HL-60 (cell line): ENCODE measurements at regions not wholly inside any gene's neighbourhood (a gene's known extent, or its start where the extent isn't known, plus 50 kb on each side); places are given as distances from the start of the nearest gene placed in this dataset.

Experiments
- DNase-seq, 2 experiments: peaks; one replicate each; pipeline ENCODE4 v3.0.0-alpha.2; 2010 to 2020; ENCODE audit warnings: low read depth in 1 of 2, low spot score in 1 of 2
- H3K27ac ChIP-seq: fragments of 250-450 bp; sonication (Bioruptor Pico); replicated peaks from 2 replicates; pipeline ENCODE4 v1.5.1; 2020; ENCODE audit warnings: mild to moderate bottlenecking, moderate library complexity
- H3K27me3 ChIP-seq: fragments of 250-450 bp; sonication (Bioruptor Pico); 2 replicates; pipeline ENCODE4 v1.5.1; 2021; ENCODE audit warnings: mild to moderate bottlenecking, moderate library complexity; ENCODE audit not compliant: insufficient read depth, poor library complexity, severe bottlenecking
- H3K4me3 ChIP-seq: replicated peaks from 2 replicates; pipeline ENCODE4 v1.5.1; 2011; ENCODE audit warnings: mild to moderate bottlenecking, control low read depth, low read length; ENCODE audit not compliant: insufficient read depth
- GABPA ChIP-seq: IDR thresholded peaks from 2 replicates; pipeline ENCODE4 v1.6.1; 2012; ENCODE audit warnings: low read depth
- POLR2AphosphoS5 ChIP-seq: IDR thresholded peaks from 2 replicates; pipeline ENCODE4 v1.6.1; 2012; ENCODE audit warnings: low read depth
- SPI1 ChIP-seq: IDR thresholded peaks from 2 replicates; pipeline ENCODE4 v1.6.1; 2012; ENCODE audit warnings: low read depth, mild to moderate bottlenecking, borderline replicate concordance
- TF ChIP-seq, protein P1 (sequence below): IDR thresholded peaks from one replicate; pipeline ENCODE4 v1.5.1; 2011; ENCODE audit warnings: low read length, control low read depth, inconsistent platforms; ENCODE audit not compliant: insufficient read depth
- TF ChIP-seq, protein P2 (sequence below): IDR thresholded peaks from 2 replicates; pipeline ENCODE4 v1.6.1; 2012; ENCODE audit warnings: low read depth; ENCODE audit not compliant: insufficient replicate concordance

DNA sequence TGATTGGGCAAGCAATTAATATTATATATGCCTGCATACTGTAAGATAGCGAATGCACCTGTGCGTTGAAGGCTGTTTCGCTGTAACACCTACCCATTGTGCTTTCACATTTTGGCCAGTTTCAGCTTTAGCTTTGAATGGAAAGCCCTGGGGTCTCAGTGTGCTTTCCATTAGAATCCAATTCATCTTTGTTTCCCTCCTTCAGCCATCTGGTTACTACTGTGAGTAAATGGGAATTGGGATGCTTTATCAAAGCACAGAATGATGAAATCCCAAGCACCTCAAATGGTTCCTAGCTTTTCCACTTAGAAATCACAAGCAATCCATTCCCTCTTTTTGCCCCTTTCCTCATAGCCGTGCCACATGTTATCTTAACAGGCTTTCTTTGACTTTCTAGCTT is 127.1 kb downstream of the HDGFL1 start:
- Histone ChIP-seq H3K27ac (no peak overlapping the region), H3K27me3 (no peaks in the 10 kb centered on the region), H3K4me3 (no peak overlapping the region)
- no peak for DNase-seq
- TF ChIP-seq, protein P1, sequence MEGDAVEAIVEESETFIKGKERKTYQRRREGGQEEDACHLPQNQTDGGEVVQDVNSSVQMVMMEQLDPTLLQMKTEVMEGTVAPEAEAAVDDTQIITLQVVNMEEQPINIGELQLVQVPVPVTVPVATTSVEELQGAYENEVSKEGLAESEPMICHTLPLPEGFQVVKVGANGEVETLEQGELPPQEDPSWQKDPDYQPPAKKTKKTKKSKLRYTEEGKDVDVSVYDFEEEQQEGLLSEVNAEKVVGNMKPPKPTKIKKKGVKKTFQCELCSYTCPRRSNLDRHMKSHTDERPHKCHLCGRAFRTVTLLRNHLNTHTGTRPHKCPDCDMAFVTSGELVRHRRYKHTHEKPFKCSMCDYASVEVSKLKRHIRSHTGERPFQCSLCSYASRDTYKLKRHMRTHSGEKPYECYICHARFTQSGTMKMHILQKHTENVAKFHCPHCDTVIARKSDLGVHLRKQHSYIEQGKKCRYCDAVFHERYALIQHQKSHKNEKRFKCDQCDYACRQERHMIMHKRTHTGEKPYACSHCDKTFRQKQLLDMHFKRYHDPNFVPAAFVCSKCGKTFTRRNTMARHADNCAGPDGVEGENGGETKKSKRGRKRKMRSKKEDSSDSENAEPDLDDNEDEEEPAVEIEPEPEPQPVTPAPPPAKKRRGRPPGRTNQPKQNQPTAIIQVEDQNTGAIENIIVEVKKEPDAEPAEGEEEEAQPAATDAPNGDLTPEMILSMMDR: no peak
- TF ChIP-seq GABPA (no peak), POLR2AphosphoS5 (no peak), SPI1 (no peak)
- TF ChIP-seq, protein P2, sequence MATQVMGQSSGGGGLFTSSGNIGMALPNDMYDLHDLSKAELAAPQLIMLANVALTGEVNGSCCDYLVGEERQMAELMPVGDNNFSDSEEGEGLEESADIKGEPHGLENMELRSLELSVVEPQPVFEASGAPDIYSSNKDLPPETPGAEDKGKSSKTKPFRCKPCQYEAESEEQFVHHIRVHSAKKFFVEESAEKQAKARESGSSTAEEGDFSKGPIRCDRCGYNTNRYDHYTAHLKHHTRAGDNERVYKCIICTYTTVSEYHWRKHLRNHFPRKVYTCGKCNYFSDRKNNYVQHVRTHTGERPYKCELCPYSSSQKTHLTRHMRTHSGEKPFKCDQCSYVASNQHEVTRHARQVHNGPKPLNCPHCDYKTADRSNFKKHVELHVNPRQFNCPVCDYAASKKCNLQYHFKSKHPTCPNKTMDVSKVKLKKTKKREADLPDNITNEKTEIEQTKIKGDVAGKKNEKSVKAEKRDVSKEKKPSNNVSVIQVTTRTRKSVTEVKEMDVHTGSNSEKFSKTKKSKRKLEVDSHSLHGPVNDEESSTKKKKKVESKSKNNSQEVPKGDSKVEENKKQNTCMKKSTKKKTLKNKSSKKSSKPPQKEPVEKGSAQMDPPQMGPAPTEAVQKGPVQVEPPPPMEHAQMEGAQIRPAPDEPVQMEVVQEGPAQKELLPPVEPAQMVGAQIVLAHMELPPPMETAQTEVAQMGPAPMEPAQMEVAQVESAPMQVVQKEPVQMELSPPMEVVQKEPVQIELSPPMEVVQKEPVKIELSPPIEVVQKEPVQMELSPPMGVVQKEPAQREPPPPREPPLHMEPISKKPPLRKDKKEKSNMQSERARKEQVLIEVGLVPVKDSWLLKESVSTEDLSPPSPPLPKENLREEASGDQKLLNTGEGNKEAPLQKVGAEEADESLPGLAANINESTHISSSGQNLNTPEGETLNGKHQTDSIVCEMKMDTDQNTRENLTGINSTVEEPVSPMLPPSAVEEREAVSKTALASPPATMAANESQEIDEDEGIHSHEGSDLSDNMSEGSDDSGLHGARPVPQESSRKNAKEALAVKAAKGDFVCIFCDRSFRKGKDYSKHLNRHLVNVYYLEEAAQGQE: no peak

DNA sequence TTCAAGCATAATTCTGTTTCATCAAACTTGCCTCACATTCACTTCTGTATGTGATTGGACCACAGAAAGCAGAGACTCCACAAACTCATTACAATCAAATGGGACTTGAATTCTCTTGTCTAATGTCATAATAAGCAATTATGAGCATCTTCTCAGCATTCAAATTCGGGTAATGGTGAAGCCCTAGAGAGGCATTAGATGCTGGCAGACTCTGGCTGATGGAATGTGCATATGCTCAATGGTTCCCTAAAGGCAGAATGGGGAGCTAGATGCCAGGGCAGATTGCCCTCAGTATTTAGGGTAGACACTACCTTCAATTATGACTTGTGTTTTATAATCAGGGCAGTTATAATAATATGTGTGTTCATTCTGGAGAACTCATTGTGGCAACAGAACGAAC is 127.9 kb downstream of the HDGFL1 start:
- TF ChIP-seq POLR2AphosphoS5 (no peak), SPI1 (no peak), GABPA (no peak)
- TF ChIP-seq, protein P2: no peak
- TF ChIP-seq, protein P1: no peak
- H3K27ac ChIP-seq: no peak overlapping the region
- H3K4me3 ChIP-seq: no peak overlapping the region
- no peak for DNase-seq
- no peaks in the 10 kb centered on the region for H3K27me3 ChIP-seq

DNA sequence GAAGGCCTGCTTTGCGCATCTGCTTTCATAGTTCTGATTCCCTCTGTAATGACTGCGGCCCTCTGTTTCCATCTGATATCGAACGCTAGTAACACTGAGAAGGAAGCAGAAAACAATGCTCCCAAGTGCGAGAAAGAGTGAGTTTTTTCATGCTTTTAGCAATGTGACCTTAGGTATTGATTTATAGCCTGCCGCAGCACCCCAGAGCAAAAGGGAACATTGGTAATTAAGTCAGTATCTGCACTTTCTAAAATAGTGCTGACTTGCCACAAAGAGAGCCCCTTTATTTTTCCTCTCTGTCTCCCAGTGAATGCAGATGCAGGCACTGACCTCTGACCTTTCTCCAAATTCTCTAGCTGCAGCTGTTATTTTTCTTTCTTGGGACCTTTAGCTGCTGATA is 129.8 kb downstream of the HDGFL1 start:
- H3K27ac ChIP-seq: no peak overlapping the region
- no peak for DNase-seq
- no peak for TF ChIP-seq GABPA
- TF ChIP-seq, protein P2: no peak
- TF ChIP-seq SPI1: no peak
- TF ChIP-seq, protein P1: no peak
- H3K27me3 ChIP-seq: no peaks in the 10 kb centered on the region
- H3K4me3 ChIP-seq: no peak overlapping the region
